Vagina (tissue), 2 donors: ENCODE measurements at regions not wholly inside any gene's neighbourhood (a gene's known extent, or its start where the extent isn't known, plus 50 kb on each side); places are given as distances from the start of the nearest gene placed in this dataset.

Experiments used
- DNase-seq, 2 donors: peaks; one replicate each; pipeline ENCODE4 v3.0.0-alpha.2; 2017; ENCODE audit errors: extremely low spot score in 2 of 2
- H3K27ac ChIP-seq: fragments of 200-600 bp; sonication (generic); one replicate; pipeline ENCODE4 v1.5.1; 2019
- H3K27me3 ChIP-seq: fragments of 200-600 bp; sonication (generic); one replicate; pipeline ENCODE4 v1.5.1; 2019
- H3K36me3 ChIP-seq, 2 donors: fragments of 200-600 bp; sonication (generic); one replicate each; pipeline ENCODE4 v1.5.1; 2017 to 2019
- H3K4me1 ChIP-seq: fragments of 200-600 bp; sonication (generic); one replicate; pipeline ENCODE4 v1.5.1; 2019
- H3K4me3 ChIP-seq, 2 donors: fragments of 200-600 bp; sonication (generic); 1 replicate in 1 of 2; 2 replicates in 1 of 2; pipeline ENCODE4 v1.5.1; 2016 to 2019
- H3K9me3 ChIP-seq: fragments of 200-600 bp; sonication (generic); one replicate; pipeline ENCODE4 v1.5.1; 2019
- POLR2A ChIP-seq, 2 donors: fragments of 450-650 bp; IDR thresholded peaks; one replicate each; pipeline ENCODE4 v1.6.1; 2017; ENCODE audit warnings: antibody characterized with exemption in 2 of 2, mild to moderate bottlenecking in 2 of 2, moderate library complexity in 2 of 2
- POLR2AphosphoS5 ChIP-seq, 2 donors: sonication (generic); formaldehyde crosslinking; IDR thresholded peaks; one replicate each; pipeline ENCODE4 v1.9.0; 2017; ENCODE audit warnings: antibody characterized with exemption in 2 of 2, mild to moderate bottlenecking in 2 of 2, low read depth in 1 of 2; ENCODE audit not compliant: insufficient read depth in 1 of 2
- intact Hi-C: fragments of 100-400 bp; cut with DNase I; formaldehyde crosslinking; loops from one replicate; pipeline ENCODE4 v1.15.1; 2023
- TF ChIP-seq, protein P1 (sequence below), 3 experiments: fragments of 450-650 bp in 2 of 3; fragments of 200-600 bp in 1 of 3; sonication (generic) in 1 of 3; IDR thresholded peaks; one replicate each; pipeline ENCODE4 v1.5.1; 2017 to 2019; ENCODE audit warnings: antibody characterized with exemption in 3 of 3, mild to moderate bottlenecking in 2 of 3, moderate library complexity in 2 of 3

- no peak overlapping the region for H3K4me3 ChIP-seq
- DNase-seq: no peak
- TF ChIP-seq POLR2A (IDR thresholded peaks at IDR 0.05) (no peak), POLR2AphosphoS5 (IDR thresholded peaks at IDR 0.05; ENCODE audit: insufficient read depth in 1 of 2, low read depth in 1 of 2) (no peak)
- TF ChIP-seq, protein P1, sequence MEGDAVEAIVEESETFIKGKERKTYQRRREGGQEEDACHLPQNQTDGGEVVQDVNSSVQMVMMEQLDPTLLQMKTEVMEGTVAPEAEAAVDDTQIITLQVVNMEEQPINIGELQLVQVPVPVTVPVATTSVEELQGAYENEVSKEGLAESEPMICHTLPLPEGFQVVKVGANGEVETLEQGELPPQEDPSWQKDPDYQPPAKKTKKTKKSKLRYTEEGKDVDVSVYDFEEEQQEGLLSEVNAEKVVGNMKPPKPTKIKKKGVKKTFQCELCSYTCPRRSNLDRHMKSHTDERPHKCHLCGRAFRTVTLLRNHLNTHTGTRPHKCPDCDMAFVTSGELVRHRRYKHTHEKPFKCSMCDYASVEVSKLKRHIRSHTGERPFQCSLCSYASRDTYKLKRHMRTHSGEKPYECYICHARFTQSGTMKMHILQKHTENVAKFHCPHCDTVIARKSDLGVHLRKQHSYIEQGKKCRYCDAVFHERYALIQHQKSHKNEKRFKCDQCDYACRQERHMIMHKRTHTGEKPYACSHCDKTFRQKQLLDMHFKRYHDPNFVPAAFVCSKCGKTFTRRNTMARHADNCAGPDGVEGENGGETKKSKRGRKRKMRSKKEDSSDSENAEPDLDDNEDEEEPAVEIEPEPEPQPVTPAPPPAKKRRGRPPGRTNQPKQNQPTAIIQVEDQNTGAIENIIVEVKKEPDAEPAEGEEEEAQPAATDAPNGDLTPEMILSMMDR (IDR thresholded peaks at IDR 0.05): no peak
- no peaks in the 10 kb centered on the region for H3K36me3 ChIP-seq
- H3K4me1 ChIP-seq: no peaks in the 10 kb centered on the region
- no peak overlapping the region for H3K27ac ChIP-seq
- intact Hi-C loops: no loop called here
- no peaks in the 10 kb centered on the region for H3K27me3 ChIP-seq
- no peaks in the 10 kb centered on the region for H3K9me3 ChIP-seq
Measured at GRCh38 chr4:34826660-34827059, 1417.7 kb downstream of the ARAP2 start.

GRCh38 chr4:34845926-34846325 lies 1398.4 kb downstream of the ARAP2 start:
- no peaks in the 10 kb centered on the region for H3K4me1 ChIP-seq
- H3K27me3 ChIP-seq: no peaks in the 10 kb centered on the region
- H3K9me3 ChIP-seq: no peaks in the 10 kb centered on the region
- TF ChIP-seq POLR2A (IDR thresholded peaks at IDR 0.05) (no peak), POLR2AphosphoS5 (IDR thresholded peaks at IDR 0.05; ENCODE audit: insufficient read depth in 1 of 2, low read depth in 1 of 2) (no peak)
- TF ChIP-seq, protein P1 (IDR thresholded peaks at IDR 0.05): no peak
- H3K27ac ChIP-seq: no peak overlapping the region
- no peak overlapping the region for H3K4me3 ChIP-seq
- no peak for DNase-seq
- intact Hi-C loops: no loop called here
- no peaks in the 10 kb centered on the region for H3K36me3 ChIP-seq

GRCh38 chr4:34850421-34850820 lies 1393.9 kb downstream of the ARAP2 start:
- Histone ChIP-seq H3K27ac (no peak overlapping the region), H3K4me3 (no peak overlapping the region), H3K4me1 (no peaks in the 10 kb centered on the region), H3K27me3 (no peaks in the 10 kb centered on the region), H3K36me3 (no peaks in the 10 kb centered on the region), H3K9me3 (no peaks in the 10 kb centered on the region)
- DNase-seq: no peak
- TF ChIP-seq POLR2AphosphoS5 (IDR thresholded peaks at IDR 0.05; ENCODE audit: insufficient read depth in 1 of 2, low read depth in 1 of 2) (no peak), POLR2A (IDR thresholded peaks at IDR 0.05) (no peak)
- TF ChIP-seq, protein P1 (IDR thresholded peaks at IDR 0.05): no peak
- intact Hi-C loops: no loop called here

- H3K9me3 ChIP-seq: no peaks in the 10 kb centered on the region
- H3K4me1 ChIP-seq: no peaks in the 10 kb centered on the region
- H3K36me3 ChIP-seq: no peaks in the 10 kb centered on the region
- H3K27ac ChIP-seq: no peak overlapping the region
- no peak overlapping the region for H3K4me3 ChIP-seq
- intact Hi-C loops: no loop called here
- no peaks in the 10 kb centered on the region for H3K27me3 ChIP-seq
- no peak for DNase-seq
- TF ChIP-seq, protein P1 (IDR thresholded peaks at IDR 0.05): no peak
- TF ChIP-seq POLR2AphosphoS5 (IDR thresholded peaks at IDR 0.05; ENCODE audit: insufficient read depth in 1 of 2, low read depth in 1 of 2): no peak
- TF ChIP-seq POLR2A (IDR thresholded peaks at IDR 0.05): no peak
Measured at GRCh38 chr4:34850968-34851367, 1393.3 kb downstream of the ARAP2 start.

- no peak for DNase-seq
- no peaks in the 10 kb centered on the region for H3K4me1 ChIP-seq
- no peak overlapping the region for H3K27ac ChIP-seq
- intact Hi-C loops: no loop called here
- H3K27me3 ChIP-seq: no peaks in the 10 kb centered on the region
- no peaks in the 10 kb centered on the region for H3K36me3 ChIP-seq
- H3K4me3 ChIP-seq: no peak overlapping the region
- TF ChIP-seq POLR2A (IDR thresholded peaks at IDR 0.05): no peak
- no peak for TF ChIP-seq POLR2AphosphoS5 (IDR thresholded peaks at IDR 0.05; ENCODE audit: insufficient read depth in 1 of 2, low read depth in 1 of 2)
- TF ChIP-seq, protein P1 (IDR thresholded peaks at IDR 0.05): no peak
- H3K9me3 ChIP-seq: no peaks in the 10 kb centered on the region
Measured at GRCh38 chr4:34851411-34851810, 1392.9 kb downstream of the ARAP2 start.
